T-helper 17 cell (primary cell): ENCODE measurements at regions not wholly inside any gene's neighbourhood (a gene's known extent, or its start where the extent isn't known, plus 50 kb on each side); places are given as distances from the start of the nearest gene placed in this dataset.

Source experiments
- ATAC-seq: fragments of 150-1000 bp; cut with Tn5 transposase; 2 replicates; pipeline ENCODE4 v1.10.0; 2021; ENCODE audit warnings: mild to moderate bottlenecking, moderate library complexity
- DNase-seq, 3 donors: peaks; one replicate each; pipeline versions ENCODE4 v3.0.0 to v3.0.0-alpha.2; 2020 to 2021
- H3K9me3 ChIP-seq: one replicate; pipeline ENCODE4 v1.7.0; 2013; ENCODE audit warnings: low read length, mild to moderate bottlenecking; ENCODE audit not compliant: control insufficient read depth, poor library complexity, severe bottlenecking
- H3K27ac Mint-ChIP-seq: one replicate; pipeline ENCODE4 v1.8.0; 2022; ENCODE audit warnings: mild to moderate bottlenecking, moderate library complexity, mixed read lengths
- H3K27me3 Mint-ChIP-seq: one replicate; pipeline ENCODE4 v1.8.0; 2022; ENCODE audit warnings: mixed read lengths
- H3K36me3 Mint-ChIP-seq: one replicate; pipeline ENCODE4 v1.8.0; 2022; ENCODE audit warnings: low read depth, mixed read lengths
- H3K4me1 Mint-ChIP-seq: one replicate; pipeline ENCODE4 v1.8.0; 2022; ENCODE audit warnings: mild to moderate bottlenecking, mixed read lengths
- H3K4me3 Mint-ChIP-seq: one replicate; pipeline ENCODE4 v1.8.0; 2022; ENCODE audit warnings: mild to moderate bottlenecking, moderate library complexity, mixed read lengths

- Mint-ChIP-seq H3K36me3 (peaks cover 5% of the 10 kb centered on the region), H3K27me3 (peaks cover 12% of the 10 kb centered on the region), H3K27ac (no peak overlapping the region), H3K4me3 (no peak overlapping the region), H3K4me1 (peaks cover 7% of the 10 kb centered on the region)
- ATAC-seq (no peak), DNase-seq (no peak)
- H3K9me3 ChIP-seq, result no peaks in the 10 kb centered on the region
Measured at GRCh38 chr12:124629117-124629516, 61.7 kb upstream of the NCOR2 start.

GRCh38 chr12:124627956-124628355 is 60.5 kb upstream of the NCOR2 start:
- no peak for DNase-seq
- H3K4me3 Mint-ChIP-seq, result no peak overlapping the region
- H3K27me3 Mint-ChIP-seq, result peaks cover 1% of the 10 kb centered on the region
- H3K36me3 Mint-ChIP-seq, result peaks cover 2% of the 10 kb centered on the region
- H3K27ac Mint-ChIP-seq, result no peak overlapping the region
- peaks cover 7% of the 10 kb centered on the region for H3K4me1 Mint-ChIP-seq
- no peak for ATAC-seq
- no peaks in the 10 kb centered on the region for H3K9me3 ChIP-seq

GRCh38 chr12:124626971-124627411 is 59.6 kb upstream of the NCOR2 start:
- Mint-ChIP-seq H3K4me3 (no peak overlapping the region), H3K27me3 (no peaks in the 10 kb centered on the region), H3K27ac (no peak overlapping the region), H3K36me3 (peaks cover 2% of the 10 kb centered on the region), H3K4me1 (peaks cover 9% of the 10 kb centered on the region)
- H3K9me3 ChIP-seq, result no peaks in the 10 kb centered on the region
- DNase-seq (no peak), ATAC-seq (no peak)

DNA sequence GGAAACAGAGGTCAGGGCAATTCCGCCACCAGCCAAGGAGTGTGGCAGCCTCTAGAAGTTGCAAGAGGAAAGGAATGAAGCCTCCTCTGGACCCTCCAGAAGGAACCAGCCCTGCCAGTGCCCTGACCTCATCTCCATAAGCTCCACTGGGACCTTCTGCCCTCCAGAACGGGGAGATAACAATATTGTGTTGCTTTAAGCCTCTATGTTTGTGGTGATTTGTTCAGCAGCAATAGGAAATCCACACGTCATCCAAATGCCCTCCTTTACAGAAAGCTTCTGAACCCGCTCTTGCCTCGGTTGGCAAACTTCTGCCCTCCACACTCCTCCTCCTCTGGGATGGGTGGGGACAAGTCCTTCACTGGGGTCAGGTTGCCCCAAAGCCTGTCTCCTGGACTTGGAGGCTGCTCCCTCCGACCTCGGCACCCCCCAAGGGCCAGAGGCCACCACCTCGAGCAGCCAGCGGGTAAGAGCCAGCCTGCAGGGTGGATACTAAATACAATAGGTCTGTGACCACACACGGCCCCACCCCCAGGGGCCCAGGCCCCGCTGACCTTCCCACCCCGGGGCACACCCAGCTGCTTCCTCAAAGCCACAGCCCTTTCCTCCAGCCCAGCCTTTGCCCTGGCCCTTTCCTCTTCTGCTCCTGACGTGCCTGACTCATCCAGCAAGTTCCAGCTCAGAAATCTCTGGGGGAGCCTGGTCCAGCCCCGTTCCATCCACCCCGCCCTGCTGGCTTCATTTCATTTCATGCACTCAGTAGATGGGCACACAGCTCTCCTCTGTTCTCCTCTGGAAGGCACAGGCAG is 58.7 kb upstream of the NCOR2 start:
- peak overlapping the region; percentile 32 for H3K27ac Mint-ChIP-seq
- peaks cover 9% of the 10 kb centered on the region for H3K4me1 Mint-ChIP-seq
- DNase-seq (no peak), ATAC-seq (peak; percentile 61)
- no peaks in the 10 kb centered on the region for H3K27me3 Mint-ChIP-seq
- peaks cover 2% of the 10 kb centered on the region for H3K36me3 Mint-ChIP-seq
- no peak overlapping the region for H3K4me3 Mint-ChIP-seq
- H3K9me3 ChIP-seq, result no peaks in the 10 kb centered on the region

GRCh38 chr12:124624823-124625222 is 57.4 kb upstream of the NCOR2 start:
- ATAC-seq, result no peak
- Mint-ChIP-seq H3K4me3 (no peak overlapping the region), H3K36me3 (peaks cover 2% of the 10 kb centered on the region), H3K27me3 (no peaks in the 10 kb centered on the region), H3K4me1 (peaks cover 9% of the 10 kb centered on the region), H3K27ac (no peak overlapping the region)
- no peak for DNase-seq
- H3K9me3 ChIP-seq, result no peaks in the 10 kb centered on the region

GRCh38 chr12:124623344-124624035 is 56.1 kb upstream of the NCOR2 start:
- no peaks in the 10 kb centered on the region for H3K27me3 Mint-ChIP-seq
- no peak for ATAC-seq

DNA sequence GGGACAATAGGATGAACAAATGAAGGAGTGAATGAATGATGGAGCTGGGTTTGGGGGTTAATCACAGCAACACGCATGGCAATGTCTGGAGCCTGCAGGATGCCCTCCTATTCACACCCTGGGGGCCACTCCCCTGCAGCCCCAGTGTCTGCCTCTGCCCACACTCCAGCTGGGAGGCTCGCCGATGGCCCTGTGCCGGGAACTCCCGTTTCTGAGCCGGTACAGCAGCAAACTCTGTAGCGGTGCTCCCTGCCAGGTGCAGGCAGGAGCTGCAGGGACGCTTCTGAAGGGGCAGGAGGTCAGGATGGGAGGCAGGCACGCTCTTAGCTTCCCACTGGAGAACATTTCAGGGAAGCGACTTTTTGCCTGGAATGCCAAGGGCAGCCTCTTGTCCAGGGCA is 55.4 kb upstream of the NCOR2 start:
- Mint-ChIP-seq H3K4me3 (peak overlapping the region; percentile 26), H3K4me1 (peaks cover 7% of the 10 kb centered on the region), H3K36me3 (peaks cover 2% of the 10 kb centered on the region), H3K27ac (no peak overlapping the region), H3K27me3 (no peaks in the 10 kb centered on the region)
- ATAC-seq (no peak), DNase-seq (no peak)
- no peaks in the 10 kb centered on the region for H3K9me3 ChIP-seq

More at GRCh38 chr12:124623344-124624035, 56.1 kb upstream of the NCOR2 start:
- peaks cover 9% of the 10 kb centered on the region for H3K4me1 Mint-ChIP-seq
- H3K9me3 ChIP-seq, result no peaks in the 10 kb centered on the region
- no peak overlapping the region for H3K27ac Mint-ChIP-seq
- DNase-seq, result no peak
- no peak overlapping the region for H3K4me3 Mint-ChIP-seq
- peaks cover 2% of the 10 kb centered on the region for H3K36me3 Mint-ChIP-seq

- no peak for DNase-seq
- H3K36me3 Mint-ChIP-seq, result peaks cover 2% of the 10 kb centered on the region
- H3K4me3 Mint-ChIP-seq, result peak overlapping the region; percentile 26
Measured at GRCh38 chr12:124622331-124622730, 54.9 kb upstream of the NCOR2 start.

GRCh38 chr12:124621296-124621660 is 53.9 kb upstream of the NCOR2 start:
- Mint-ChIP-seq H3K36me3 (peaks cover 2% of the 10 kb centered on the region), H3K27me3 (no peaks in the 10 kb centered on the region), H3K27ac (no peak overlapping the region), H3K4me3 (no peak overlapping the region), H3K4me1 (peaks cover 7% of the 10 kb centered on the region)
- no peaks in the 10 kb centered on the region for H3K9me3 ChIP-seq
- ATAC-seq (no peak), DNase-seq (no peak)

More at GRCh38 chr12:124622331-124622730, 54.9 kb upstream of the NCOR2 start:
- H3K9me3 ChIP-seq, result no peaks in the 10 kb centered on the region
- H3K27me3 Mint-ChIP-seq, result no peaks in the 10 kb centered on the region
- ATAC-seq, result no peak
- H3K4me1 Mint-ChIP-seq, result peaks cover 7% of the 10 kb centered on the region
- no peak overlapping the region for H3K27ac Mint-ChIP-seq

DNA sequence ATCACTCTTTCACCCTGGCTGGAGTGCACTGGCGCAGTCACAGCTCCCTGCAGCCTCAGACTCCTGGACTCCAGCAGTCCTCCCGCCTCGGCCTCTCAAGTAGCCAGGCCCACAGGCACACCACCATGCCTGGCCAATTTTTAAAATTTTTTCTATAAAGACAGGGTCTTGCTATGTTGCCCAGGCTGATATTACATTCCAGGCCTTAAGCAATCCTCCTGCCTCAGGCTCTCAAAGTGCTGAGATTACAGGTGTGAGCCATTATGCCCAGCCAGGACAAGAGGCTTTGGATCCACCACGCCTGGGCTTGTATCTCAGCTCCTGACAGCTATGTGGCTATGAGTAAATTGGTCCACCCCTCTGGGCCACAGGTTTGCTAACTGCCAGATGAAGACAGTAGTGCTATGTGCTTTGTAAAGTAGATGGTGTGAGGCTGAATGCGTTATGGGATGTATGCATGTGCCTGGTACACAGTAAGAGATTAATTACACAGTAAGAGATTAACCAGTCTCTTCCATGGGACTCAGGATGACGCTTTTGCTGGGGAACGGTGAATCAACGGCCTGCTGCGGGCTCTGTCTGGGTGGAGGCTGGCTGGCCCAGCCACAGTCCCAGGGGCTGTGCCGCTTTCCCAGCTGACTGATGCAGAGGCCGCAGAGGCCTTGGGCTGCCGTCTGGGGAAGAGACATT is 53.3 kb upstream of the NCOR2 start:
- no peak overlapping the region for H3K27ac Mint-ChIP-seq
- no peaks in the 10 kb centered on the region for H3K27me3 Mint-ChIP-seq
- H3K4me1 Mint-ChIP-seq, result peaks cover 7% of the 10 kb centered on the region
- H3K9me3 ChIP-seq, result no peaks in the 10 kb centered on the region
- H3K4me3 Mint-ChIP-seq, result no peak overlapping the region
- ATAC-seq (no peak), DNase-seq (no peak)
- peaks cover 2% of the 10 kb centered on the region for H3K36me3 Mint-ChIP-seq

DNA sequence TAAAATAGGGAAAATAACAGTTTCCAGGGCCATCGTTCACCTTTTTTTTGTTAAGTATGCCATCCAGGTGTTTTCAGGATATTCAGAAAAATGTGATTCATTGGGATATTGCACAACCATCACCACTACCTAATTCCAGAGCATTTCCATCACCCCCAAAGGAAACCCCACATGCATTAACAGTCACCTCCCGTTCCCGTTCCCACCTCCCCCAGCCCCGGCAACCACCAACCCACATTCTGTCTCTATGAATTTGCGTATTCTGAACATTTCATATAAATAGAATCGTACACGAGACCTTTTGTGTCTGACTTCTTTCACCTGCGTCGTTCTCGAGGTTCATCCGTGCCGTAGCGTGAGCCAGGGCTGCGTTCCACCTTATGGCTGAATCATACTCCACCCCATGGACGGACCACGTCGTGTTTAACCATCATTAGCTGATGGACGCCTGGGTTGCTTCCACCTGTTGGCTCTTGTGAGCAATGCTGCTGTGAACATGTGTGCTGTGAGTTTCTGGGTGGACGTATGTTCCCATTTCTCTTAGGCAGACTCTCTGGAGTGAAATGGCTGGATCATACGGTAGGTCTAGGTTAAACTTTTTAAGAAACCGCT is 51.0 kb upstream of the NCOR2 start:
- DNase-seq (no peak), ATAC-seq (no peak)
- Mint-ChIP-seq H3K36me3 (peaks cover 2% of the 10 kb centered on the region), H3K27me3 (no peaks in the 10 kb centered on the region), H3K4me3 (no peak overlapping the region), H3K27ac (peak overlapping the region; percentile 47), H3K4me1 (peaks cover 5% of the 10 kb centered on the region)
- no peaks in the 10 kb centered on the region for H3K9me3 ChIP-seq

DNA sequence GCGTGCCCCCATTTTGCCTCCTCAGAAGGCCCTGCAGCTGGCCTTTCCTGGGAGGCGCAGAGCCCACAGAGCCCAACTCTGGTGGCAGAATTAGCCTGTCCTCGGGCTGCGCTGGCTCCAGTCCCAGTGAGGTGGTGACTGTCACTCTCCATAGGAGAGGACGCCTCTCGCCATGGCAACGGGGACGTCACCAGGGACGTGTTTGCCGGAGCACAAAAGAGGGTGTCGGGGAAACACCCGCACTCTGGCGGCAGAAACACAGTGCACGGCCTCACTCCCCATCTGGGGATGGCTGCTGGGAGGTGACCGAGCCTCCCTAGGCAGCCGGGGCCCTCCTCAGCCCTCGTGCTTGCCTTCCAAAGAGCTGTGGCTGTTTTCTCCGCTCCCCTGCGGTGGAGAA is 50.2 kb upstream of the NCOR2 start:
- Mint-ChIP-seq H3K27me3 (no peaks in the 10 kb centered on the region), H3K4me1 (peaks cover 5% of the 10 kb centered on the region), H3K36me3 (peaks cover 2% of the 10 kb centered on the region), H3K27ac (no peak overlapping the region), H3K4me3 (no peak overlapping the region)
- no peak for DNase-seq
- no peak for ATAC-seq
- H3K9me3 ChIP-seq, result no peaks in the 10 kb centered on the region
